ENCODE measurements at regions not wholly inside any gene's neighbourhood (a gene's known extent, or its start where the extent isn't known, plus 50 kb on each side); places are given as distances from the start of the nearest gene placed in this dataset.

- TF ChIP-seq POLR2A (IDR thresholded peaks at IDR 0.05; ENCODE audit: borderline replicate concordance, extremely low read depth, insufficient read depth, insufficient read length) (no peak), CTCF (IDR thresholded peaks at IDR 0.05 in 2 of 3, conservative IDR thresholded peaks at IDR 0.05 in 1 of 3; ENCODE audit: borderline replicate concordance in 1 of 3, insufficient read depth in 1 of 3, low read depth in 2 of 3, low read length in 2 of 3) (no peak), REST (IDR thresholded peaks at IDR 0.05; ENCODE audit: low read depth) (no peak), EZH2 (IDR thresholded peaks at IDR 0.05) (no peak), ZFX (IDR thresholded peaks at IDR 0.05) (no peak), ZBTB33 (IDR thresholded peaks at IDR 0.05; ENCODE audit: extremely low read depth, insufficient replicate concordance, low read length) (no peak), CEBPB (IDR thresholded peaks at IDR 0.05; ENCODE audit: low read depth) (no peak), SIN3A (IDR thresholded peaks at IDR 0.05; ENCODE audit: low read depth) (no peak), YY1 (IDR thresholded peaks at IDR 0.05; ENCODE audit: extremely low read depth, insufficient replicate concordance, low read depth, low read length) (no peak)
These were observed 68.5 kb downstream of the NPTX2 start for GRCh38 chr7:98685541-98685940.

All from HCT116 (cell line).